MM.1S (cell line): ENCODE measurements at regions not wholly inside any gene's neighbourhood (a gene's known extent, or its start where the extent isn't known, plus 50 kb on each side); places are given as distances from the start of the nearest gene placed in this dataset.

Experiments
- DNase-seq: peaks from one replicate; pipeline ENCODE4 v3.0.0-alpha.2; 2015
- H2AFZ ChIP-seq: fragments of 300-600 bp; sonication (generic); 2 replicates; pipeline ENCODE4 v1.6.0; 2016; ENCODE audit warnings: antibody characterized with exemption, low read length
- H3F3A ChIP-seq: fragments of 300-600 bp; sonication (generic); 2 replicates; pipeline ENCODE4 v1.6.1; 2016; ENCODE audit warnings: mild to moderate bottlenecking, antibody characterized with exemption, low read length, moderate library complexity, mixed read lengths; ENCODE audit not compliant: insufficient read depth
- H3K27ac ChIP-seq: fragments of 300-600 bp; sonication (generic); 2 replicates; pipeline ENCODE4 v1.5.1; 2016; ENCODE audit warnings: mild to moderate bottlenecking, low read length
- H3K27me3 ChIP-seq: fragments of 300-600 bp; sonication (generic); replicated peaks from 2 replicates; pipeline ENCODE4 v1.6.0; 2016; ENCODE audit warnings: low read length; ENCODE audit not compliant: insufficient read depth
- H3K36me3 ChIP-seq: fragments of 300-600 bp; sonication (generic); replicated peaks from 2 replicates; pipeline ENCODE4 v1.6.1; 2016; ENCODE audit warnings: mild to moderate bottlenecking, low read length, mixed read lengths; ENCODE audit not compliant: insufficient read depth
- H3K4me1 ChIP-seq: fragments of 300-600 bp; sonication (generic); 2 replicates; pipeline ENCODE4 v1.6.1; 2016; ENCODE audit warnings: low read length, mixed read lengths
- H3K4me2 ChIP-seq: fragments of 300-600 bp; sonication (generic); 2 replicates; pipeline ENCODE4 v1.6.0; 2016; ENCODE audit warnings: low read depth, low read length
- H3K4me3 ChIP-seq: fragments of 300-600 bp; sonication (generic); 2 replicates; pipeline ENCODE4 v1.5.1; 2016; ENCODE audit warnings: low read length, mixed read lengths
- H3K79me2 ChIP-seq: fragments of 300-600 bp; sonication (generic); 2 replicates; pipeline ENCODE4 v1.6.1; 2016; ENCODE audit warnings: mixed run types, low read length, mixed read lengths
- H3K9ac ChIP-seq: fragments of 300-600 bp; sonication (generic); 2 replicates; pipeline ENCODE4 v1.6.1; 2016; ENCODE audit warnings: low read length, mixed read lengths
- H3K9me2 ChIP-seq: fragments of 300-600 bp; sonication (generic); replicated peaks from 2 replicates; pipeline ENCODE4 v1.6.1; 2016; ENCODE audit warnings: mild to moderate bottlenecking, low read length, mixed read lengths; ENCODE audit not compliant: insufficient read depth
- H3K9me3 ChIP-seq: fragments of 300-600 bp; sonication (generic); replicated peaks from 2 replicates; pipeline ENCODE4 v1.6.1; 2016; ENCODE audit warnings: mild to moderate bottlenecking, low read length, mixed read lengths; ENCODE audit not compliant: insufficient read depth
- H4K20me1 ChIP-seq: fragments of 300-600 bp; sonication (generic); 2 replicates; pipeline ENCODE4 v1.6.1; 2016; ENCODE audit warnings: mild to moderate bottlenecking, low read length, moderate library complexity, mixed read lengths; ENCODE audit not compliant: insufficient read depth
- CTCF ChIP-seq: fragments of 300-600 bp; sonication (generic); IDR thresholded peaks from 2 replicates; pipeline ENCODE4 v1.5.1; 2016; ENCODE audit warnings: antibody characterized with exemption, low read length, mixed read lengths
- EZH2 ChIP-seq: fragments of 300-600 bp; sonication (generic); optimal IDR thresholded peaks from 2 replicates; pipeline ENCODE3; 2017; ENCODE audit warnings: low read depth, mild to moderate bottlenecking, antibody characterized with exemption, low read length, mixed read lengths
- EZH2phosphoT487 ChIP-seq: fragments of 300-600 bp; sonication (generic); IDR thresholded peaks from 2 replicates; pipeline ENCODE4 v1.6.1; 2018; ENCODE audit warnings: antibody characterized with exemption, low read length

- peak; percentile 51 for DNase-seq
- H3K4me3 ChIP-seq = peak overlapping the region; percentile 54
- no peaks in the 10 kb centered on the region for H3K9me2 ChIP-seq
- H3K4me1 ChIP-seq = peaks cover 10% of the 10 kb centered on the region; the same call in 1 of the 2 replicates
- H3F3A ChIP-seq = no peaks in the 10 kb centered on the region
- H3K36me3 ChIP-seq = no peaks in the 10 kb centered on the region
- TF ChIP-seq EZH2phosphoT487 (no peak), EZH2 (no peak), CTCF (no peak)
- no peak overlapping the region for H3K27ac ChIP-seq
- peaks cover 37% of the 10 kb centered on the region for H3K27me3 ChIP-seq
- H3K79me2 ChIP-seq = no peaks in the 10 kb centered on the region
- H2AFZ ChIP-seq = peak overlapping the region; percentile 65
- H4K20me1 ChIP-seq = no peaks in the 10 kb centered on the region
- H3K4me2 ChIP-seq = peak overlapping the region; percentile 98
- H3K9ac ChIP-seq = no peak overlapping the region
- no peaks in the 10 kb centered on the region for H3K9me3 ChIP-seq
These were observed 49.6 kb upstream of the PSD2 start for GRCh38 chr5:139745800-139746690.
